DMS153 treated with DMSO at 0.1 percent for 48 hours (cell line): ENCODE measurements at regions not wholly inside any gene's neighbourhood (a gene's known extent, or its start where the extent isn't known, plus 50 kb on each side); places are given as distances from the start of the nearest gene placed in this dataset.

ENCODE experiments used
- DNase-seq: peaks from one replicate; lab custom pipeline; 2025; ENCODE audit not compliant: unreplicated experiment; lab: John Stamatoyannopoulos, UW

DNA sequence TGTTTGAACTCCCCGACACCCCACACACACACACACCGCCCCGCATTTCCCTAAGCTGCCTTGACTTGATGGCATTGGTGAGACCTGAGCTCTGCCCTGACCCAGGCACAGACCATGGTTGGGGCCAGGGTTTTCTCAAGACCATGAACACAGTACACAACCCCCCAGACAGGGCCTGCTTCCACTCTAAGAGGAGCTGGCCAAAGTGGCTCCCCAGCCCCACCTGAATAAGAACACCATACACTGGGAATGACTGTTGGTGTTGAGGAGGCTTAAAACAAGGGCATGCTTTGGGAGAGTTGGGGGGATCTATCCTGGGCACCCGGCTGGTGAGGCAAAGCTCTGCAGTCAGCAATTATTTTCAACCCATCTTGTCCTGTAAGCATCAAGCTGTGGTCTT is 77.6 kb upstream of the SYT6 start:
- no peak for DNase-seq

DNA sequence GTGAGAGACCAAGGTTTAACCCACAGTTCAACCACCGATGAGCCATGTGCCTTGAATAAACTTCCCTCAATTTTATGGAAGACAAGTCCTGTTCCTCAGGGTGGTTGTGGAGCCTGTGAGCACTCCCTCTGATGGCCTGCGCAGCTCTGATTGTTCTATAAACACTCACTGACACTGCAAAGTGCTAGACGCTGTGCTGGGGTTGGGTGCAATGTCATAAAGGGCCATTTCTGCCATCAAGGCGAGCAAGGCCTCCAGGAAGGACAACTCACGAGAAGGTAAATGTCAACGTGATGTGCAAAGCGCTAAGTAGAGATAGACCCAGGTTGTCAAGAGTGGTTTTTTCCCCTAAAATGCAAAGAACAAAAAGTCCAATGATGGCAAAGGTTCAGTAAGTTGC is 75.7 kb upstream of the SYT6 start:
- no peak for DNase-seq

DNA sequence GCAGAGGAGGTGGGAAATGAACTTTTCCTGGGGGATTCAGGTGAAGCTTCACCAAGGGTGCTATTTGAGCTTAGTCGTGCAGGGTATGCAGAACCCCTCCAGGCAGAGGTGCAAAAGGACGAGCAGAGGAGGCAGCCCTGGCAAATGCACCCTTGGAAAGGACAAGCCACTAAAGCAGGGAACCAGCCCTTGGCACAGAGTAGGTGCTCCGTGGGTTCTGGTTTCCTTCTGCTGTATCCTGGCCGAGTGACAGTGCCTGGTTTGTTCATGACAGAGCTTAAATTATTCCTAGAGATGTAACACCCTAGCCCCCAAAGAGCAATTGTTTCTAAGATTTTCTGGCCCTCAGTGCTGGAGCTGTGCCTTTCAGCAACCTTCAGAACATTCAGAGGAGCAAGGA is 73.4 kb upstream of the SYT6 start:
- DNase-seq, result no peak

- no peak for DNase-seq
Measured at GRCh38 chr1:114224196-114224907, 70.7 kb upstream of the SYT6 start.

DNA sequence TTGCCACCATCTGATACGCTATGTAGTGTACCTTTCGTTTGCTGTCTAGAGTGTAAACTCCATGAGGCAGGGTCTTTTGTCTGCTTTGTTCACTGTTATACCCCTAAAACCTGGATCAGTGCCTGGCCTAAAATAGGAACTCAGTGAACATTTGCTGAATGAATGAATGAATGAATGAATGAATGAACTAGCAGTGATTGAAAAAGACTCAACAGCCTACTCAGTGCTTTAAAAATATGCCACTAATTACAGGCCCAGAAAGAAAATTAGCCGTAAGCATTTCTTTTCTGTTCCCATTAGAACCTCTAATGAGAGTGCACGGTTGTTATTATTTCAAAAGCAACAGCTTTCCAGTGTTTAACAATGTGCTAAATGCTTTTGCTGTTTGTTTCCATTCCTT is 69.3 kb upstream of the SYT6 start:
- no peak for DNase-seq

GRCh38 chr1:114219172-114219868 is 65.7 kb upstream of the SYT6 start:
- DNase-seq, result no peak

DNA sequence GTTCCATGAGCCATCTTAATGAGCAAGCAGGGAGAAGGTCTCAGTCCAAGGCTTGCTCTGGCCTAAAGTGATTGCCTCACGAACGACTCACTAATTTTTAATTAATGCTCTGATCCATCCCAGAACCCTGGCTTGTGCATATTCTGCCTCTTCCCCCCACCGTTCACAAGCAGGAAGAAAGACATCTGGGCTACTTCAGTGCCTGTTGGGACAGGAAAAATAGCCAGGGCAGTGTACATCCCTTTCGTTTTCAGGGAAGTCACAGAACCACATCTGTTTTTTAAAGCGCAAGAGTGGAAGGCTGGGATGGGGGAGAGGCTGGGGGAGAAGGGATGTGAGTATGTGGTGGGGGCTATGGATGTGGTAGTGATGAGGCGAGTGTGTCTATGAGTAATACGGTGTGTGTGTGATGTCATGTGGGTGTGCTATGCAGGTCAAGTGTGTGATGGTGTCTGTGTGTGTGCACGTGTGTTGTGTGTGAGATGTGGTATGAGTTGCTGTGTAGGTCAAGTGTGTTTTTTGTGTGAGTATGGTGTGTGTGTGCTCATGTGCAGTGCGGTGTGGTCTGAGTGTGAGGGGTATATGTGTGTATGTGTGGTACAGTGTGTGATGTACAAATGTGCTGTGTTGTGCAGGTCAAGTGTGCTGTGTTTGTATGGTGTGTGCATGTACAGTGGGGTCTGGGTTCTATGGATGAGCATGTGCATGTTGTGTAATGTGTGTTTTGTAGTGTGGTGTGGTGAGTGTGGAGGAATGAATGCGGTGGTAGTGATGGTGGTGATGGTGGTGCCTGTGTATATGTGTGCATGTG is 64.9 kb upstream of the SYT6 start:
- no peak for DNase-seq

- no peak for DNase-seq
Measured at GRCh38 chr1:114216431-114217173, 62.9 kb upstream of the SYT6 start.

DNA sequence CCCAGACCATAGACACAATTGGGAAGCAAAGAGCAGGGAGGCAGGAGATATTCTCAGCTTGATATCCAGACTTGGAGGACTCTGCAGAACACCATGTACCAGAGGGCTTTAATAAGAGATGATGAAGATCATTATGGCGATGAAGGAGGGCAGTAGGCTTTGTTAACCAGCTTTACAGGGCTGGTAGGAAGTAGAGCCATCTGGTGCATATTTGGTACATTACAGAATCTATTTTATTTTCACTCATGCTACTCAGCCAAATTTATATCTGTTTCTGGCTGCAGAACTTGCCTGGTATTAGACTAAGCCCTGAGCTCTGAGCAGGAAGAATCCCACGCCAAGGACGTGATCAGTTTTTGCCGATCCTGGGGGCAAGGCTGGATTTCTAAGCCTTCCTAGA is 61.8 kb upstream of the SYT6 start:
- no peak for DNase-seq

DNA sequence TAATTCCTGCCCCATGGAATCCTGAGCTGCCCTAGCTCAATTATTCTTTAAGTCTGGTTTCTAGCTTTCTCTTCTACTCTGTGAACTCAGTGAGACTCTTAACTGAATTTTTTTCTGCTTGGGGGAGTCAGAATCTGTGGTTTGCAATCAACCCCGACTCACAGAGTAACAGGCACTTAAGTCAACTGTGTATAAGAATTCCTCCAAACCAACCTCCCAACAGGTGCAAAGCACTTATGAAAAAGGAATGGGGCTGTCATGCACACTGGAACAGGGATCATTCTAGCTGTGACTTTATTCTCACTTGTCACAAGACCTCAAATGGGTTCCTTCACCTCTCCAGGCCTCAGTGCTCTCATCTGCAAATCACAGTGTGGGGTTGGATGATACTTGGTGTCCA is 60.3 kb upstream of the SYT6 start:
- no peak for DNase-seq

GRCh38 chr1:114209971-114210370 is 56.3 kb upstream of the SYT6 start:
- no peak for DNase-seq

DNA sequence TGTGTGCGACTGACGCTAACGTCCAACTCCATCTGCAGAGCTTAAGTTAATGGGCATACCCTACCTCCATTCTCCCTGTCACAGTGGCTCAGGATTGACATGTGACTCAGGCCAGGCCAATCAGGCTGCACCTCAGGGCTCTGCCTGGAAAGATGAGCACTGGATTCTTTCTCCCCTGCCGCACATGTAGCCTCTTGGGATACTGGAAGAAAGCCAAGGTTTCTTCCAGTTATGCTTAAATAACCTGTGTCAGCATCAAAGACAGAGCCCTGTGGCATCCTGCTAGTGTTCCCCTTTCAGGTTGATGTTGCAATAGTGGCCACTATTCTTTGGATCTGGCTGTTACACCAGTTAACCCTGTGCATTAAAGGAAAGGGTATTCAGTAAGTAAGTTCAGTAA is 55.0 kb upstream of the SYT6 start:
- DNase-seq, result peak; percentile 18

GRCh38 chr1:114208106-114208505 is 54.4 kb upstream of the SYT6 start:
- DNase-seq, result no peak

GRCh38 chr1:114207635-114208034 is 54.0 kb upstream of the SYT6 start:
- DNase-seq, result no peak

GRCh38 chr1:114206392-114206791 is 52.7 kb upstream of the SYT6 start:
- DNase-seq, result no peak

DNA sequence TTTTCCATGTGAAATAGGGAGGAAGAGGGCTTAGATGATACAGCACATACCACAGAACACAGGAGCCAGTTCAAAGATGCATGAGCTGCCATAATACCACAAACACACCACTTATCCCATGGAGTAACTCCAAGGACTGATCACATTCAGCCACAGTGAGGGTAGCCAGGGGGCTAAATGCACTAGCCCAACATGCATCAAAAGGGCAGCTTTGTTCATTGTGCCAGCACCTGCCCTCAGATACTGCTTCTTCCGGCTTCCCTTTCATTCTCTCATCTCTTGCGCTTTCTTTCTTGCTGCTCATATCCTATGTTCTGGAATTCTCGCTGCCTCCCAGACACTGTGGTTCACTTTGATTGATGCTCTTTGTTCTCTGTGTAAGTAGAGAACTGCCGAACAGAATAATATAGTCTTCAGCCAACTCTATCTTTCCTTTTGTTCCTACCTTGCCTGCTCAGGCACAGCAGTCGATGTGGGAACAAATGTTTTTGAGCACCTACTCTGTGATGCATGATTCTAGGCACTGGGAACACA is 50.0 kb upstream of the SYT6 start:
- DNase-seq, result no peak
